Caco-2 (cell line): ENCODE measurements at regions not wholly inside any gene's neighbourhood (a gene's known extent, or its start where the extent isn't known, plus 50 kb on each side); places are given as distances from the start of the nearest gene placed in this dataset.

Experiments
- BruUV-seq: library from RNA; stranded (reverse); fragments of 400-500 nt; replicated peaks from 2 replicates; lab custom pipeline; 2021; lab: Mats Ljungman, UMichigan
- CTCF ChIA-PET: fragments of 300-600 bp; sonication (Branson Sonifier 250); formaldehyde crosslinking; loops from one replicate; lab custom pipeline; 2022; ENCODE audit warnings: antibody characterized with exemption; lab: Charles Lee
- POLR2A ChIA-PET: fragments of 300-600 bp; sonication (Branson Sonifier 250); formaldehyde crosslinking; loops from one replicate; lab custom pipeline; 2022; ENCODE audit warnings: antibody characterized with exemption; lab: Charles Lee
- DNase-seq, 2 experiments: peaks; one replicate each; pipeline versions ENCODE4 v3.0.0 to v3.0.0-alpha.2; 2020 to 2022
- H3K27me3 ChIP-seq: replicated peaks from 2 replicates; pipeline ENCODE4 v1.6.0; 2011; ENCODE audit warnings: low read length; ENCODE audit not compliant: control insufficient read depth, insufficient read depth
- H3K36me3 ChIP-seq: 2 replicates; pipeline ENCODE4 v1.5.1; 2011; ENCODE audit warnings: low read length; ENCODE audit not compliant: control insufficient read depth, insufficient read depth
- H3K4me1 ChIP-seq: fragments of 250-450 bp; sonication (Bioruptor Pico); 2 replicates; pipeline ENCODE4 v1.5.1; 2020; ENCODE audit warnings: mild to moderate bottlenecking
- H3K4me3 ChIP-seq: 2 replicates; pipeline ENCODE4 v1.5.1; 2011; ENCODE audit warnings: low read depth, mild to moderate bottlenecking, control low read depth, low read length
- H3K9me3 ChIP-seq: fragments of 250-450 bp; sonication (Bioruptor Pico); 2 replicates; pipeline ENCODE4 v1.5.1; 2020; ENCODE audit warnings: mild to moderate bottlenecking, moderate library complexity
- H3K27ac Mint-ChIP-seq: one replicate; pipeline ENCODE4 v1.8.0; 2022; ENCODE audit warnings: mixed read lengths; ENCODE audit not compliant: unreplicated experiment
- H3K27me3 Mint-ChIP-seq: one replicate; pipeline ENCODE4 v1.8.0; 2022; ENCODE audit warnings: mixed read lengths; ENCODE audit not compliant: insufficient read depth, unreplicated experiment
- H3K36me3 Mint-ChIP-seq: one replicate; pipeline ENCODE4 v1.8.0; 2022; ENCODE audit warnings: mild to moderate bottlenecking, mixed read lengths; ENCODE audit not compliant: insufficient read depth, unreplicated experiment
- H3K4me1 Mint-ChIP-seq: one replicate; pipeline ENCODE4 v1.8.0; 2022; ENCODE audit warnings: low read depth, mixed read lengths; ENCODE audit not compliant: unreplicated experiment
- H3K4me3 Mint-ChIP-seq: one replicate; pipeline ENCODE4 v1.8.0; 2022; ENCODE audit warnings: mild to moderate bottlenecking, moderate library complexity, mixed read lengths; ENCODE audit not compliant: unreplicated experiment
- H3K9me3 Mint-ChIP-seq: one replicate; pipeline ENCODE4 v1.8.0; 2022; ENCODE audit warnings: mixed read lengths; ENCODE audit not compliant: unreplicated experiment
- CTCF ChIP-seq, 2 experiments: fragments of 200-600 bp in 1 of 2; IDR thresholded peaks; 1 replicate in 1 of 2; 2 replicates in 1 of 2; pipeline versions ENCODE4 v1.5.1 to v1.8.0; 2011 to 2022; ENCODE audit warnings: antibody characterized with exemption in 1 of 2, control low read depth in 1 of 2, inconsistent platforms in 1 of 2, low read depth in 1 of 2, low read length in 1 of 2, mild to moderate bottlenecking in 1 of 2, moderate library complexity in 1 of 2; ENCODE audit not compliant: insufficient read depth in 1 of 2, severe bottlenecking in 1 of 2, unreplicated experiment in 1 of 2
- intact Hi-C: fragments of 100-400 bp; cut with micrococcal nuclease; formaldehyde crosslinking; loops from one replicate; pipeline ENCODE4 v1.10.0; 2022; ENCODE audit not compliant: unreplicated experiment

DNA sequence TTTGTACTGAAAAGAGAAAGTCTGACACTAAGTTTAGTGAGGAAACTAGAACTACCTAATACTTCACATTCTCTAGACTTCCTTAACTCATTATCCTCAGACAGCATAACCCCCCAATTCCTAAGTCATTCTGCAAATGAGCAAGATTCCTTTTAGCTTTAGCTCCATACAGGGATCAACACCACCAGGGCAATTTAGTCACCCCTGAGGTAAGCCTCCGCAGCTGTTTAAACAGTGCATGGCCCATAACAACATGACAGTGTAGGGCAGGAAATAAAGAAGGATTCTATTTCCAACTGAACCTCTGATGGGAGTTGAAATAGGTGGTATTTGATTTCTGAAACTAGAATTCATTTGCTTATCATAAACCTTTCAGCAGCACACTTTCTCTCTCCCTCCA is 112.8 kb upstream of the DKK2 start:
- no peaks in the 10 kb centered on the region for H3K36me3 Mint-ChIP-seq
- ChIA-PET POLR2A (no interaction called here), CTCF (no interaction called here)
- no peak overlapping the region for H3K27ac Mint-ChIP-seq
- intact Hi-C loops = no loop called here
- H3K4me1 ChIP-seq = no peaks in the 10 kb centered on the region
- no peaks in the 10 kb centered on the region for H3K27me3 ChIP-seq
- no peaks in the 10 kb centered on the region for H3K36me3 ChIP-seq
- no peak for TF ChIP-seq CTCF (IDR thresholded peaks at IDR 0.05; ENCODE audit: insufficient read depth in 1 of 2, low read depth in 1 of 2, low read length in 1 of 2, severe bottlenecking in 1 of 2, unreplicated experiment in 1 of 2)
- BruUV-seq = no TSS peak
- H3K9me3 Mint-ChIP-seq = no peaks in the 10 kb centered on the region
- no peak overlapping the region for H3K4me3 ChIP-seq
- no peak for DNase-seq
- H3K27me3 Mint-ChIP-seq = no peaks in the 10 kb centered on the region
- no peaks in the 10 kb centered on the region for H3K4me1 Mint-ChIP-seq
- no peaks in the 10 kb centered on the region for H3K9me3 ChIP-seq
- no peak overlapping the region for H3K4me3 Mint-ChIP-seq

- no peaks in the 10 kb centered on the region for H3K36me3 Mint-ChIP-seq
- CTCF ChIA-PET = no interaction called here
- no TSS peak for BruUV-seq
- H3K4me1 Mint-ChIP-seq = no peaks in the 10 kb centered on the region
- intact Hi-C loops = no loop called here
- no peaks in the 10 kb centered on the region for H3K9me3 Mint-ChIP-seq
- H3K9me3 ChIP-seq = no peaks in the 10 kb centered on the region
- DNase-seq = no peak
- no peaks in the 10 kb centered on the region for H3K27me3 Mint-ChIP-seq
- no peak overlapping the region for H3K4me3 Mint-ChIP-seq
- no peak overlapping the region for H3K27ac Mint-ChIP-seq
- no peak for TF ChIP-seq CTCF (IDR thresholded peaks at IDR 0.05; ENCODE audit: insufficient read depth in 1 of 2, low read depth in 1 of 2, low read length in 1 of 2, severe bottlenecking in 1 of 2, unreplicated experiment in 1 of 2)
- H3K36me3 ChIP-seq = no peaks in the 10 kb centered on the region
- POLR2A ChIA-PET = no interaction called here
- no peak overlapping the region for H3K4me3 ChIP-seq
- no peaks in the 10 kb centered on the region for H3K4me1 ChIP-seq
- no peaks in the 10 kb centered on the region for H3K27me3 ChIP-seq
These were observed 111.8 kb upstream of the DKK2 start for GRCh38 chr4:107147873-107148272.

DNA sequence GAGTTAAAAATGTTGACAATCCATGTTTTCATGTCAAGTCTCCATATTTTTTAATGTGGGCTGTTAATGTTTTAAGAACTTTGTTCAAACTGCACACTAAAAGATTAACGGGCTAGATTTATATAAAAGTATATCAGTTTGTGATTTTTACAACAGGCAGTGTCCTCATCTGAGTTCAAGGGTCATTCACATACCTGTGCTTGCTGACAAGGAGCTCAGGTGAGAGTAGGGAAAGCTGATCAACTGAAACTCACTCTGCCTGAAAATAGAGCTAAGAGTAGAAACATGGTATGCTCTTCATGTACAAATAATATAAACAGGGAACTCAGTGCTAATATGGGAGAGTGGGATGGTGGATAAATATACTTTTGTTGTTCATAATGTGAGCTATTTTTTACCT is 102.3 kb upstream of the DKK2 start:
- intact Hi-C loops = no loop called here
- no peak for DNase-seq
- Histone ChIP-seq H3K9me3 (no peaks in the 10 kb centered on the region), H3K27me3 (no peaks in the 10 kb centered on the region), H3K4me1 (no peaks in the 10 kb centered on the region), H3K36me3 (no peaks in the 10 kb centered on the region), H3K4me3 (no peak overlapping the region)
- Mint-ChIP-seq H3K27ac (no peak overlapping the region), H3K4me3 (peak overlapping the region; percentile 43), H3K9me3 (no peaks in the 10 kb centered on the region), H3K36me3 (no peaks in the 10 kb centered on the region), H3K27me3 (no peaks in the 10 kb centered on the region), H3K4me1 (peaks cover 9% of the 10 kb centered on the region)
- BruUV-seq = no TSS peak
- CTCF ChIA-PET = interaction anchor here (0.5 to 0.6 kb wide), 2 partner anchors 12 to 381 kb away, joined by 3 to 5 read pairs; no protein-coding TSS in a partner anchor
- POLR2A ChIA-PET = interaction anchor here (0.6 kb wide), 1 partner anchor 43 kb away, joined by 3 read pairs; no protein-coding TSS in a partner anchor
- TF ChIP-seq CTCF (IDR thresholded peaks at IDR 0.05; ENCODE audit: insufficient read depth in 1 of 2, low read depth in 1 of 2, low read length in 1 of 2, severe bottlenecking in 1 of 2, unreplicated experiment in 1 of 2) = no peak
